ENCODE measurements at regions not wholly inside any gene's neighbourhood (a gene's known extent, or its start where the extent isn't known, plus 50 kb on each side); places are given as distances from the start of the nearest gene placed in this dataset.

DNA sequence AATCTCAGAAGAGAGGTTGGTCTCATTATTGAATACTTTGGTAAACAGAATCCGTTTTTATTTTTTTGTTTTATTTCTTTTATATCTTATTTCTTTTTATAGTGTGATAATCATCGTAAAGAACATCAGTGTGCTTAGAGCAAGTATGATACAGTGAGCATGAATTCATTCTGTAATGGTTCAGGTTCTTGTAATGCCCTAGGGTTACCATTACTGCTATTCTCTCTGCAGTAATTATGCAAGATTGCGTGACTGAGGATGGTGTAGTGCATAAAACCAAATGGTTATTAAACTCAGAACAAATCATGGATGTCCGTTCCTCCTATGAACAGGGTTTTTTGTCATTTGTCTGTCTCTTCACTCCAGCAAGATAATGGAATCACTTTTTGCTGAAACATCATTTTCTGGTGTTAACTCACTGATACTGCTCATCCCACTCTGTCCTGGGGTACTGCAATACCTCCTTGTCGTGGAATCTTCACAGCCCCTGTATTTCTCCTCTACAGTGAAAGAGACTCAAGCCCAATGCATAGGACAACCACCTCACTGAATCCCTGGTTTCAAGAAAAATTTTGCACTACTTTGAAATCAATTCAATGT lies 274.8 kb upstream of the ST6GAL2 start:
- Histone ChIP-seq H3K4me3 (ENCODE audit: low read length) (no peak overlapping the region), H3K79me2 (ENCODE audit: low read length) (no peaks in the 10 kb centered on the region), H3K27ac (ENCODE audit: low read length) (no peak overlapping the region), H3K9me3 (ENCODE audit: insufficient read depth, low read length) (no peaks in the 10 kb centered on the region), H4K20me1 (ENCODE audit: insufficient read depth, low read length) (no peaks in the 10 kb centered on the region), H2AFZ (ENCODE audit: low read depth, low read length) (no peak overlapping the region), H3K4me1 (ENCODE audit: low read length) (no peaks in the 10 kb centered on the region), H3K4me2 (ENCODE audit: low read length) (no peak overlapping the region), H3K9ac (ENCODE audit: low read length) (no peak overlapping the region), H3K36me3 (replicated peaks; ENCODE audit: low read depth, low read length) (no peaks in the 10 kb centered on the region), H3K27me3 (ENCODE audit: low read depth, low read length) (no peaks in the 10 kb centered on the region)
- no peak for TF ChIP-seq EZH2phosphoT487 (IDR thresholded peaks at IDR 0.05; ENCODE audit: low read depth)
- TF ChIP-seq, protein P1, sequence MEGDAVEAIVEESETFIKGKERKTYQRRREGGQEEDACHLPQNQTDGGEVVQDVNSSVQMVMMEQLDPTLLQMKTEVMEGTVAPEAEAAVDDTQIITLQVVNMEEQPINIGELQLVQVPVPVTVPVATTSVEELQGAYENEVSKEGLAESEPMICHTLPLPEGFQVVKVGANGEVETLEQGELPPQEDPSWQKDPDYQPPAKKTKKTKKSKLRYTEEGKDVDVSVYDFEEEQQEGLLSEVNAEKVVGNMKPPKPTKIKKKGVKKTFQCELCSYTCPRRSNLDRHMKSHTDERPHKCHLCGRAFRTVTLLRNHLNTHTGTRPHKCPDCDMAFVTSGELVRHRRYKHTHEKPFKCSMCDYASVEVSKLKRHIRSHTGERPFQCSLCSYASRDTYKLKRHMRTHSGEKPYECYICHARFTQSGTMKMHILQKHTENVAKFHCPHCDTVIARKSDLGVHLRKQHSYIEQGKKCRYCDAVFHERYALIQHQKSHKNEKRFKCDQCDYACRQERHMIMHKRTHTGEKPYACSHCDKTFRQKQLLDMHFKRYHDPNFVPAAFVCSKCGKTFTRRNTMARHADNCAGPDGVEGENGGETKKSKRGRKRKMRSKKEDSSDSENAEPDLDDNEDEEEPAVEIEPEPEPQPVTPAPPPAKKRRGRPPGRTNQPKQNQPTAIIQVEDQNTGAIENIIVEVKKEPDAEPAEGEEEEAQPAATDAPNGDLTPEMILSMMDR (IDR thresholded peaks at IDR 0.05; ENCODE audit: low read depth, low read length): no peak

DNA sequence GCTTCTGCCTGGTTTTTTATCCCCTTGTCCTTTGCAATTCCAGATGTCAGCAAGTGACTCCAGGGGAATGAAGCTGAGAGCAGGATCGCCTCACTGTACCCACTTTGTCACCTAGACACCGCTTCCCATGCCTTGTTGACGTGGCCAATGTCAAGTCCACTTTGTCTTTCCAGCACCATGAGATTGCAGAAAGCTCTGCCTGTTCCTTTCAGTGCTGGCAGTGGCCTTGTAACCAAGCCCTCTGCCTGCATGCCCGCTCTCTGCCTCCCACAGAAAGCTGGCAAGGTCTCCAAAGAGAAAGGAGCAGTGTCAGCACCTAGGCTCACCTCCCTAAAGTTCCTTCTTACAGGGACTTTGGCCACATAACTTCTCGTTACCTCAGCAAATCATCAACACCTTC lies 282.2 kb upstream of the ST6GAL2 start:
- Histone ChIP-seq H3K4me1 (ENCODE audit: low read length) (no peaks in the 10 kb centered on the region), H3K27me3 (ENCODE audit: low read depth, low read length) (no peaks in the 10 kb centered on the region), H3K9me3 (ENCODE audit: insufficient read depth, low read length) (no peaks in the 10 kb centered on the region), H3K9ac (ENCODE audit: low read length) (no peak overlapping the region), H3K36me3 (replicated peaks; ENCODE audit: low read depth, low read length) (no peaks in the 10 kb centered on the region), H2AFZ (ENCODE audit: low read depth, low read length) (no peak overlapping the region), H3K79me2 (ENCODE audit: low read length) (no peaks in the 10 kb centered on the region), H3K4me2 (ENCODE audit: low read length) (no peak overlapping the region), H3K4me3 (ENCODE audit: low read length) (no peak overlapping the region), H4K20me1 (ENCODE audit: insufficient read depth, low read length) (no peaks in the 10 kb centered on the region), H3K27ac (ENCODE audit: low read length) (no peak overlapping the region)
- no peak for TF ChIP-seq EZH2phosphoT487 (IDR thresholded peaks at IDR 0.05; ENCODE audit: low read depth)
- TF ChIP-seq, protein P1 (IDR thresholded peaks at IDR 0.05; ENCODE audit: low read depth, low read length): no peak

GRCh38 chr2:107174171-107174570 lies 288.2 kb upstream of the ST6GAL2 start:
- H3K9ac ChIP-seq (ENCODE audit: low read length): no peak overlapping the region
- no peaks in the 10 kb centered on the region for H3K79me2 ChIP-seq (ENCODE audit: low read length)
- TF ChIP-seq EZH2phosphoT487 (IDR thresholded peaks at IDR 0.05; ENCODE audit: low read depth): no peak
- TF ChIP-seq, protein P1 (IDR thresholded peaks at IDR 0.05; ENCODE audit: low read depth, low read length): no peak
- H3K27me3 ChIP-seq (ENCODE audit: low read depth, low read length): no peaks in the 10 kb centered on the region
- H3K36me3 ChIP-seq (replicated peaks; ENCODE audit: low read depth, low read length): no peaks in the 10 kb centered on the region
- H3K4me3 ChIP-seq (ENCODE audit: low read length): no peak overlapping the region
- H3K4me1 ChIP-seq (ENCODE audit: low read length): no peaks in the 10 kb centered on the region
- H3K4me2 ChIP-seq (ENCODE audit: low read length): no peak overlapping the region
- H2AFZ ChIP-seq (ENCODE audit: low read depth, low read length): no peak overlapping the region
- no peaks in the 10 kb centered on the region for H3K9me3 ChIP-seq (ENCODE audit: insufficient read depth, low read length)
- no peak overlapping the region for H3K27ac ChIP-seq (ENCODE audit: low read length)
- no peaks in the 10 kb centered on the region for H4K20me1 ChIP-seq (ENCODE audit: insufficient read depth, low read length)

DNA sequence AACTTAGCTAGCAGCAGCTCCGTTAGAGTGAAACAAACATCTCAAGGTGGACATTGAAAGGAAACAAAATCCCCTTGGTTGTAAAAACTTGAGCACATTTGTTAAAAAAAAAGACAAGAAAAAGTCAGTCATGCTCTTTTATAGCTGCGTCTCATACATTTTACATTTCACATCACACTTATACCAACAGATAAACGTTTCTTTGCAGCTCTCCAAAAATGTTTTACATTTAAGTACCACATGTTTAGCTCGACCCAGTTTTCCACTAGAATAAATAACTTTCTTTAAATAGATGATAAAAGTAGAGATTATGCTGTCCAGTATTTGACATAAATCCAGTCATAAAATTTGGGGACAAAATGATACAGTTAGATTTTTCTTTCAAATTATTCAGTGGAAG lies 297.0 kb upstream of the ST6GAL2 start:
- H3K27ac ChIP-seq (ENCODE audit: low read length): no peak overlapping the region
- H3K79me2 ChIP-seq (ENCODE audit: low read length): no peaks in the 10 kb centered on the region
- H4K20me1 ChIP-seq (ENCODE audit: insufficient read depth, low read length): no peaks in the 10 kb centered on the region
- no peak overlapping the region for H3K9ac ChIP-seq (ENCODE audit: low read length)
- no peak overlapping the region for H3K4me2 ChIP-seq (ENCODE audit: low read length)
- TF ChIP-seq, protein P1 (IDR thresholded peaks at IDR 0.05; ENCODE audit: low read depth, low read length): no peak
- no peak for TF ChIP-seq EZH2phosphoT487 (IDR thresholded peaks at IDR 0.05; ENCODE audit: low read depth)
- no peaks in the 10 kb centered on the region for H3K9me3 ChIP-seq (ENCODE audit: insufficient read depth, low read length)
- no peak overlapping the region for H2AFZ ChIP-seq (ENCODE audit: low read depth, low read length)
- no peaks in the 10 kb centered on the region for H3K4me1 ChIP-seq (ENCODE audit: low read length)
- no peak overlapping the region for H3K4me3 ChIP-seq (ENCODE audit: low read length)
- H3K27me3 ChIP-seq (ENCODE audit: low read depth, low read length): no peaks in the 10 kb centered on the region
- no peaks in the 10 kb centered on the region for H3K36me3 ChIP-seq (replicated peaks; ENCODE audit: low read depth, low read length)
